K562 (cell line): ENCODE measurements at regions not wholly inside any gene's neighbourhood (a gene's known extent, or its start where the extent isn't known, plus 50 kb on each side); places are given as distances from the start of the nearest gene placed in this dataset.

Source experiments
- BACH1 ChIP-seq: fragments of 200-800 bp; sonication (Bioruptor generic); IDR thresholded peaks from 2 replicates; pipeline ENCODE4 v1.6.1; 2016; ENCODE audit warnings: missing genetic modification characterization, missing compliant biosample characterization
- BRF1 ChIP-seq: IDR thresholded peaks from 3 replicates; pipeline ENCODE4 v1.6.1; 2011; ENCODE audit warnings: borderline replicate concordance, mild to moderate bottlenecking; ENCODE audit not compliant: insufficient read length; ENCODE audit errors: extremely low read depth
- E2F3 ChIP-seq: fragments of 250-450 bp; sonication (Bioruptor Pico); IDR thresholded peaks from 2 replicates; pipeline ENCODE4 v1.4.0; 2020; ENCODE audit warnings: mild to moderate bottlenecking
- HDAC8 ChIP-seq: fragments of 450-650 bp; IDR thresholded peaks from 2 replicates; pipeline ENCODE4 v1.6.1; 2016; ENCODE audit warnings: mild to moderate bottlenecking, missing genetic modification characterization, moderate library complexity, missing compliant biosample characterization
- MYBL2 ChIP-seq, 2 experiments: fragments of 450-650 bp in 1 of 2; sonication (generic) in 1 of 2; formaldehyde crosslinking in 1 of 2; IDR thresholded peaks; 2 replicates each; pipeline versions ENCODE4 v1.6.1 to v1.8.1; 2017 to 2022; ENCODE audit warnings: borderline replicate concordance in 1 of 2, inconsistent platforms in 1 of 2, low read depth in 1 of 2, mild to moderate bottlenecking in 1 of 2, missing genetic modification reagents in 1 of 2, moderate library complexity in 1 of 2
- NEUROD1 ChIP-seq: fragments of 150-350 bp; IDR thresholded peaks from 2 replicates; pipeline ENCODE4 v1.6.1; 2014; ENCODE audit warnings: borderline replicate concordance, low read length, low read depth; ENCODE audit not compliant: partially characterized antibody
- PHB2 ChIP-seq: fragments of 450-650 bp; IDR thresholded peaks from 2 replicates; pipeline ENCODE4 v1.6.1; 2017; ENCODE audit warnings: low read depth
- PHF8 ChIP-seq: fragments of 200-600 bp; sonication (generic); IDR thresholded peaks from 2 replicates; pipeline ENCODE4 v1.6.1; 2012; ENCODE audit warnings: mixed run types, mild to moderate bottlenecking, inconsistent platforms, low read length, moderate library complexity, borderline replicate concordance
- PPARD ChIP-seq: fragments of 250-450 bp; sonication (Bioruptor Pico); IDR thresholded peaks from 2 replicates; pipeline ENCODE4 v1.8.0; 2022; ENCODE audit warnings: inconsistent platforms, mild to moderate bottlenecking, moderate library complexity
- SIN3B ChIP-seq: fragments of 450-650 bp; IDR thresholded peaks from 2 replicates; pipeline ENCODE4 v1.6.1; 2017; ENCODE audit warnings: low read depth, mild to moderate bottlenecking, moderate library complexity
- SRSF7 ChIP-seq: fragments of 200-400 bp; formaldehyde crosslinking; optimal IDR thresholded peaks from 2 replicates; pipeline ENCODE3; 2017; ENCODE audit warnings: mild to moderate bottlenecking, low read depth, low read length
- TAF1 ChIP-seq: IDR thresholded peaks from 2 replicates; pipeline ENCODE4 v1.6.1; 2011; ENCODE audit warnings: mild to moderate bottlenecking, low read length, moderate library complexity; ENCODE audit not compliant: insufficient read depth, control insufficient read depth, severe bottlenecking; ENCODE audit errors: extremely low read depth
- TRIM28 ChIP-seq: fragments of 450-650 bp; IDR thresholded peaks from 2 replicates; pipeline ENCODE4 v1.6.1; 2017
- XRCC3 ChIP-seq: fragments of 450-650 bp; IDR thresholded peaks from 2 replicates; pipeline ENCODE4 v1.6.1; 2017; ENCODE audit warnings: mild to moderate bottlenecking, moderate library complexity
- ZNF143 ChIP-seq: sonication (generic); formaldehyde crosslinking; IDR thresholded peaks from 2 replicates; pipeline ENCODE4 v1.9.0; 2022; ENCODE audit warnings: mild to moderate bottlenecking, missing genetic modification reagents
- ZNF165 ChIP-seq: fragments of 250-450 bp; sonication (Bioruptor Pico); IDR thresholded peaks from 2 replicates; pipeline ENCODE4 v1.4.0; 2020; ENCODE audit warnings: borderline replicate concordance
- ZNF584 ChIP-seq: fragments of 200-800 bp; sonication (Bioruptor generic); IDR thresholded peaks from 2 replicates; pipeline ENCODE4 v1.6.1; 2016; ENCODE audit warnings: low read depth, mild to moderate bottlenecking, missing genetic modification characterization, missing compliant biosample characterization
- ZNF707 ChIP-seq: fragments of 250-450 bp; sonication (Bioruptor Pico); conservative IDR thresholded peaks from 2 replicates; pipeline ENCODE4 v1.8.0; 2022; ENCODE audit warnings: inconsistent platforms, mild to moderate bottlenecking, moderate library complexity
- TF ChIP-seq, protein P1 (sequence below): sonication (generic); formaldehyde crosslinking; IDR thresholded peaks from 2 replicates; pipeline ENCODE4 v1.8.1; 2023; ENCODE audit warnings: mild to moderate bottlenecking, missing genetic modification reagents
- TF ChIP-seq, protein P2 (sequence below): sonication (generic); formaldehyde crosslinking; IDR thresholded peaks from 2 replicates; pipeline ENCODE4 v1.8.0; 2022; ENCODE audit warnings: missing genetic modification reagents, mild to moderate bottlenecking, moderate library complexity, borderline replicate concordance
- TF ChIP-seq, protein P3 (sequence below): fragments of 450-650 bp; IDR thresholded peaks from 2 replicates; pipeline ENCODE4 v1.6.1; 2014; ENCODE audit warnings: low read depth, mild to moderate bottlenecking, moderate library complexity, borderline replicate concordance
- TF ChIP-seq, protein P4 (sequence below), 2 experiments: IDR thresholded peaks in 1 of 2; conservative IDR thresholded peaks in 1 of 2; 2 replicates each; pipeline ENCODE4 v1.6.1; 2016; ENCODE audit warnings: low read depth in 2 of 2, mild to moderate bottlenecking in 1 of 2, missing compliant biosample characterization in 1 of 2, missing genetic modification characterization in 1 of 2, moderate library complexity in 1 of 2

DNA sequence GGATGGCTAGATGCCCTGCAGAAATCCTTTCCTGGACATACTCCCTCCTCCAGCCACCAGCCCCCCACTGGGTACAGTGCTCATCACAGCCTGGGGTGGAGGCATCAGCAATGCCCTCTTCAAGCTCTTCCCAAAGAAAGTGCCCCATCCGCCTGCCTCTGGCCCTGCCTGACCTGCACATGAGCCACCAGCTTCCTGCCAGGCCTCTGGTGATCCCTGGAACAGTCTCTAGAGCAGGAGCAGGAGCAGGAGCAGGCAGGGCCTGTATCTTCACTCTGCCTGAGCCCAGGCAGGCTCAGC, 54.1 kb upstream of the CAB39 start (continued):
- TF ChIP-seq, protein P1, sequence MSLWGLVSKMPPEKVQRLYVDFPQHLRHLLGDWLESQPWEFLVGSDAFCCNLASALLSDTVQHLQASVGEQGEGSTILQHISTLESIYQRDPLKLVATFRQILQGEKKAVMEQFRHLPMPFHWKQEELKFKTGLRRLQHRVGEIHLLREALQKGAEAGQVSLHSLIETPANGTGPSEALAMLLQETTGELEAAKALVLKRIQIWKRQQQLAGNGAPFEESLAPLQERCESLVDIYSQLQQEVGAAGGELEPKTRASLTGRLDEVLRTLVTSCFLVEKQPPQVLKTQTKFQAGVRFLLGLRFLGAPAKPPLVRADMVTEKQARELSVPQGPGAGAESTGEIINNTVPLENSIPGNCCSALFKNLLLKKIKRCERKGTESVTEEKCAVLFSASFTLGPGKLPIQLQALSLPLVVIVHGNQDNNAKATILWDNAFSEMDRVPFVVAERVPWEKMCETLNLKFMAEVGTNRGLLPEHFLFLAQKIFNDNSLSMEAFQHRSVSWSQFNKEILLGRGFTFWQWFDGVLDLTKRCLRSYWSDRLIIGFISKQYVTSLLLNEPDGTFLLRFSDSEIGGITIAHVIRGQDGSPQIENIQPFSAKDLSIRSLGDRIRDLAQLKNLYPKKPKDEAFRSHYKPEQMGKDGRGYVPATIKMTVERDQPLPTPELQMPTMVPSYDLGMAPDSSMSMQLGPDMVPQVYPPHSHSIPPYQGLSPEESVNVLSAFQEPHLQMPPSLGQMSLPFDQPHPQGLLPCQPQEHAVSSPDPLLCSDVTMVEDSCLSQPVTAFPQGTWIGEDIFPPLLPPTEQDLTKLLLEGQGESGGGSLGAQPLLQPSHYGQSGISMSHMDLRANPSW, result no peak
- TF ChIP-seq PHB2 (no peak), ZNF143 (no peak), BRF1 (no peak), ZNF165 (CRISPR knock-in tag) (no peak), SRSF7 (no peak), ZNF707 (CRISPR knock-in tag) (no peak), XRCC3 (no peak), TAF1 (no peak), ZNF584 (CRISPR knock-in tag) (no peak), E2F3 (CRISPR knock-in tag) (no peak), BACH1 (tag) (no peak), PPARD (CRISPR knock-in tag) (no peak), PHF8 (peak; percentile 23; the same call in 1 of the 2 replicates), NEUROD1 (no peak), TRIM28 (no peak), SIN3B (no peak), MYBL2 (IDR thresholded peaks at IDR 0.05; ENCODE audit: low read depth) (no peak), MYBL2 (CRISPR knock-in tag; IDR thresholded peaks at IDR 0.05; ENCODE audit: borderline replicate concordance) (no peak), HDAC8 (tag) (no peak)
- TF ChIP-seq, protein P2, sequence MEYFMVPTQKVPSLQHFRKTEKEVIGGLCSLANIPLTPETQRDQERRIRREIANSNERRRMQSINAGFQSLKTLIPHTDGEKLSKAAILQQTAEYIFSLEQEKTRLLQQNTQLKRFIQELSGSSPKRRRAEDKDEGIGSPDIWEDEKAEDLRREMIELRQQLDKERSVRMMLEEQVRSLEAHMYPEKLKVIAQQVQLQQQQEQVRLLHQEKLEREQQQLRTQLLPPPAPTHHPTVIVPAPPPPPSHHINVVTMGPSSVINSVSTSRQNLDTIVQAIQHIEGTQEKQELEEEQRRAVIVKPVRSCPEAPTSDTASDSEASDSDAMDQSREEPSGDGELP (CRISPR knock-in tag), result no peak
- TF ChIP-seq, protein P3, sequence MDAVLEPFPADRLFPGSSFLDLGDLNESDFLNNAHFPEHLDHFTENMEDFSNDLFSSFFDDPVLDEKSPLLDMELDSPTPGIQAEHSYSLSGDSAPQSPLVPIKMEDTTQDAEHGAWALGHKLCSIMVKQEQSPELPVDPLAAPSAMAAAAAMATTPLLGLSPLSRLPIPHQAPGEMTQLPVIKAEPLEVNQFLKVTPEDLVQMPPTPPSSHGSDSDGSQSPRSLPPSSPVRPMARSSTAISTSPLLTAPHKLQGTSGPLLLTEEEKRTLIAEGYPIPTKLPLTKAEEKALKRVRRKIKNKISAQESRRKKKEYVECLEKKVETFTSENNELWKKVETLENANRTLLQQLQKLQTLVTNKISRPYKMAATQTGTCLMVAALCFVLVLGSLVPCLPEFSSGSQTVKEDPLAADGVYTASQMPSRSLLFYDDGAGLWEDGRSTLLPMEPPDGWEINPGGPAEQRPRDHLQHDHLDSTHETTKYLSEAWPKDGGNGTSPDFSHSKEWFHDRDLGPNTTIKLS, result no peak
- TF ChIP-seq, protein P4, sequence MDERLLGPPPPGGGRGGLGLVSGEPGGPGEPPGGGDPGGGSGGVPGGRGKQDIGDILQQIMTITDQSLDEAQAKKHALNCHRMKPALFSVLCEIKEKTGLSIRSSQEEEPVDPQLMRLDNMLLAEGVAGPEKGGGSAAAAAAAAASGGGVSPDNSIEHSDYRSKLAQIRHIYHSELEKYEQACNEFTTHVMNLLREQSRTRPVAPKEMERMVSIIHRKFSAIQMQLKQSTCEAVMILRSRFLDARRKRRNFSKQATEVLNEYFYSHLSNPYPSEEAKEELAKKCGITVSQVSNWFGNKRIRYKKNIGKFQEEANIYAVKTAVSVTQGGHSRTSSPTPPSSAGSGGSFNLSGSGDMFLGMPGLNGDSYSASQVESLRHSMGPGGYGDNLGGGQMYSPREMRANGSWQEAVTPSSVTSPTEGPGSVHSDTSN (CRISPR knock-in tag; IDR thresholded peaks at IDR 0.05; ENCODE audit: low read depth), result no peak
- TF ChIP-seq, protein P4 (tag; conservative IDR thresholded peaks at IDR 0.05; ENCODE audit: low read depth), result no peak
